Retinal pigment epithelial cell (primary cell): ENCODE measurements at regions not wholly inside any gene's neighbourhood (a gene's known extent, or its start where the extent isn't known, plus 50 kb on each side); places are given as distances from the start of the nearest gene placed in this dataset.

ENCODE experiments used
- DNase-seq: peaks from one replicate; pipeline ENCODE4 v3.0.0-alpha.2; 2010; ENCODE audit warnings: low read depth
- H3K4me3 ChIP-seq: 2 replicates; pipeline ENCODE4 v1.5.1; 2011; ENCODE audit warnings: mild to moderate bottlenecking, low read length, control low read depth, moderate library complexity
- CTCF ChIP-seq: conservative IDR thresholded peaks from 2 replicates; pipeline ENCODE4 v1.5.1; 2011; ENCODE audit warnings: low read depth, low read length, control low read depth, inconsistent platforms

GRCh38 chr14:49228552-49228951, 357.6 kb downstream of the RPS29 start:
- no peak for DNase-seq
- no peak overlapping the region for H3K4me3 ChIP-seq
- no peak for TF ChIP-seq CTCF

GRCh38 chr14:49221316-49221715, 364.9 kb downstream of the RPS29 start:
- no peak for DNase-seq
- no peak for TF ChIP-seq CTCF
- no peak overlapping the region for H3K4me3 ChIP-seq

- no peak for DNase-seq
- no peak for TF ChIP-seq CTCF
- no peak overlapping the region for H3K4me3 ChIP-seq
Observed at GRCh38 chr14:49220492-49220891, 365.7 kb downstream of the RPS29 start.

- H3K4me3 ChIP-seq: no peak overlapping the region
- no peak for TF ChIP-seq CTCF
- DNase-seq: peak; percentile 17
Observed at GRCh38 chr14:49218436-49219092, 367.6 kb downstream of the RPS29 start.

DNA sequence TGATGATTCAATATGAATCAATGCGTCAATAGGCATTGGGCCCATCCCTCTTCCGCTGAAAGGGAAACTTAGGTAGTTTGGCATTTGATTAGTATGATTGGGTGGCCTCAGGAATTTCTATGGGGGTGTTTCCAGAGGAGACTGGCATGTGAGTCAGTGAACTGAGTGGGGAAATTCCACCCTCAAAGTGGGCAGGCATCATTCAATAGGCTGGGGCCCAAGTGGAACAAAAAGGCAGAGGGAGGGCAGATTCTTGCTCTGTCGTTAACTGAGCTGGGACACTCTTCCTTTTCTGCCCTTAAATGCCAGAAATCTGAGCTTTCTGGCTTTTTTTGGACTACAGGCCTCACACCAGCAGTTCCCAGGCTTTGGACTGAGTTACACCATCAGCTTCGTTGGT, 373.5 kb downstream of the RPS29 start:
- no peak for TF ChIP-seq CTCF
- no peak overlapping the region for H3K4me3 ChIP-seq
- DNase-seq: no peak

- no peak for TF ChIP-seq CTCF
- H3K4me3 ChIP-seq: no peak overlapping the region
- no peak for DNase-seq
Observed at GRCh38 chr14:49209416-49209815, 376.8 kb downstream of the RPS29 start.

DNA sequence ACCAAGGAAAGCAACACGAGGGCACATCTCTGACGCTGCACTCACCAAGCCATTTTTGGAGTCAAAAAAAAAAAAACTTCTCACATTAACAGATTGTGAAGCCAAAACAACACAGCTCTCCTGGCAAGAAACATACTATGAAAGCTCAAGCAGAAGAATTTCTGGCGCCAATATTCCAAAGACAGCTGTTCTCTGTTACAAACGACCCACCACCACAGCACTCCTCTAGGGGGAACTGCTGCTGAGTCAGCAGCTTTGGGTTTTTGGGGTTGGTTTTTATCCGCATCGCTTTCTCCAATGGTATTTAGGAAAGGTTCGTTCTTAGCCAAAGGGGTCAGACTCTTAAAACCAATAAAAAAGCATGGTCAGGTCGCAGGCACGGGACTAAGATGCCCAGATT, 379.4 kb downstream of the RPS29 start:
- TF ChIP-seq CTCF: no peak
- no peak overlapping the region for H3K4me3 ChIP-seq
- no peak for DNase-seq
